ENCODE measurements at regions not wholly inside any gene's neighbourhood (a gene's known extent, or its start where the extent isn't known, plus 50 kb on each side); places are given as distances from the start of the nearest gene placed in this dataset.

DNA sequence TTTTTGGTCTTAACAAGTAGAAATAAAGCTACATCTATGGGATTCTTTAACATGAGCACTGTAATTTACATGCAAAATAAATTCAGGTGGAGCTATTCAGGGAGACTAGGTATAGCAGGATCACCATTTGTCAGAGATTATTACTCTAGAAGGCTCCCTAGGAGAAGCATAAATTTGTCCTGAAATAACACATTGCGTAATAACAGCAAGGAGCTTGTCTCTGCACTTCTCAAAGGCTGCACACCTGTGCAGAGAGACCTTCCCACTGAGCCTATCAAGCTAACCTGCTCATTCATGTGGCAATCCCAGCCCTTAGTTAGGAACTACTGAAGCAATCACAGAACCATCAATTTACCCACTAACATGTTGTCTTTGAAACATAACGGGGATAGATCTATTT lies 437.4 kb upstream of the MC4R start:
- H3K27me3 Mint-ChIP-seq (ENCODE audit: unreplicated experiment), result no peaks in the 10 kb centered on the region
- H3K36me3 Mint-ChIP-seq (ENCODE audit: low read depth, unreplicated experiment), result no peaks in the 10 kb centered on the region

GRCh38 chr18:60812921-60813320 lies 440.3 kb upstream of the MC4R start:
- Mint-ChIP-seq H3K27me3 (ENCODE audit: unreplicated experiment) (no peaks in the 10 kb centered on the region), H3K9me3 (ENCODE audit: unreplicated experiment) (no peaks in the 10 kb centered on the region), H3K4me3 (ENCODE audit: unreplicated experiment) (no peak overlapping the region), H3K4me1 (ENCODE audit: unreplicated experiment) (no peaks in the 10 kb centered on the region), H3K36me3 (ENCODE audit: low read depth, unreplicated experiment) (no peaks in the 10 kb centered on the region), H3K27ac (ENCODE audit: unreplicated experiment) (no peak overlapping the region)
- DNase-seq (ENCODE audit: low spot score), result no peak
- TF ChIP-seq, protein P1, sequence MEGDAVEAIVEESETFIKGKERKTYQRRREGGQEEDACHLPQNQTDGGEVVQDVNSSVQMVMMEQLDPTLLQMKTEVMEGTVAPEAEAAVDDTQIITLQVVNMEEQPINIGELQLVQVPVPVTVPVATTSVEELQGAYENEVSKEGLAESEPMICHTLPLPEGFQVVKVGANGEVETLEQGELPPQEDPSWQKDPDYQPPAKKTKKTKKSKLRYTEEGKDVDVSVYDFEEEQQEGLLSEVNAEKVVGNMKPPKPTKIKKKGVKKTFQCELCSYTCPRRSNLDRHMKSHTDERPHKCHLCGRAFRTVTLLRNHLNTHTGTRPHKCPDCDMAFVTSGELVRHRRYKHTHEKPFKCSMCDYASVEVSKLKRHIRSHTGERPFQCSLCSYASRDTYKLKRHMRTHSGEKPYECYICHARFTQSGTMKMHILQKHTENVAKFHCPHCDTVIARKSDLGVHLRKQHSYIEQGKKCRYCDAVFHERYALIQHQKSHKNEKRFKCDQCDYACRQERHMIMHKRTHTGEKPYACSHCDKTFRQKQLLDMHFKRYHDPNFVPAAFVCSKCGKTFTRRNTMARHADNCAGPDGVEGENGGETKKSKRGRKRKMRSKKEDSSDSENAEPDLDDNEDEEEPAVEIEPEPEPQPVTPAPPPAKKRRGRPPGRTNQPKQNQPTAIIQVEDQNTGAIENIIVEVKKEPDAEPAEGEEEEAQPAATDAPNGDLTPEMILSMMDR (IDR thresholded peaks at IDR 0.05; ENCODE audit: unreplicated experiment), result no peak

More for the DNA sequence above, 437.4 kb upstream of the MC4R start:
- DNase-seq (ENCODE audit: low spot score), result no peak
- Mint-ChIP-seq H3K9me3 (ENCODE audit: unreplicated experiment) (no peaks in the 10 kb centered on the region), H3K4me1 (ENCODE audit: unreplicated experiment) (peaks cover 4% of the 10 kb centered on the region), H3K27ac (ENCODE audit: unreplicated experiment) (no peak overlapping the region), H3K4me3 (ENCODE audit: unreplicated experiment) (no peak overlapping the region)
- TF ChIP-seq, protein P1 (IDR thresholded peaks at IDR 0.05; ENCODE audit: unreplicated experiment), result no peak

DNA sequence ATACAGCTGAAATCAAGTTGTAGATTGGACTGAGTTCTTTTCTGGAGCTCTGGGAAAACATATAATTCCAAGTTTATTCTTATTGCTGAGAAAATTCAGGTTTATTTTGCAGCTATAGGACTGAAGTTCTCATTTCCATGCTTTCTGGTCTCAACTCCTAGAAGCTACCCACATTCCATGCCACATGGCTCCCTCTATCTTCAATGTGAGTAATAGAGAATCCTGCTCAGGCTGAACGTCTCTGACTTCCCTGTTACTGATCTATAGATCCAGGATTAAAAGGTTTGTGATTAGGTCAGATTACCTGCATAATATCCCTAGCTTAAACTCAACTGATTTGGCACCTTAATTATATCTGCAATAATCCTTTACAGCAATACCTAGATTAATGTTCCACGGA lies 453.8 kb upstream of the MC4R start:
- Mint-ChIP-seq H3K9me3 (ENCODE audit: unreplicated experiment) (no peaks in the 10 kb centered on the region), H3K4me1 (ENCODE audit: unreplicated experiment) (no peaks in the 10 kb centered on the region), H3K36me3 (ENCODE audit: low read depth, unreplicated experiment) (no peaks in the 10 kb centered on the region), H3K27me3 (ENCODE audit: unreplicated experiment) (peaks cover under 1% of the 10 kb centered on the region), H3K27ac (ENCODE audit: unreplicated experiment) (no peak overlapping the region), H3K4me3 (ENCODE audit: unreplicated experiment) (no peak overlapping the region)
- no peak for DNase-seq (ENCODE audit: low spot score)
- TF ChIP-seq, protein P1 (IDR thresholded peaks at IDR 0.05; ENCODE audit: unreplicated experiment), result no peak

- Mint-ChIP-seq H3K27ac (ENCODE audit: unreplicated experiment) (no peak overlapping the region), H3K36me3 (ENCODE audit: low read depth, unreplicated experiment) (no peaks in the 10 kb centered on the region), H3K27me3 (ENCODE audit: unreplicated experiment) (no peaks in the 10 kb centered on the region), H3K9me3 (ENCODE audit: unreplicated experiment) (no peaks in the 10 kb centered on the region), H3K4me1 (ENCODE audit: unreplicated experiment) (no peaks in the 10 kb centered on the region), H3K4me3 (ENCODE audit: unreplicated experiment) (no peak overlapping the region)
- TF ChIP-seq, protein P1 (IDR thresholded peaks at IDR 0.05; ENCODE audit: unreplicated experiment), result no peak
- DNase-seq (ENCODE audit: low spot score), result no peak
These were observed 459.4 kb upstream of the MC4R start for GRCh38 chr18:60831971-60832370.

DNA sequence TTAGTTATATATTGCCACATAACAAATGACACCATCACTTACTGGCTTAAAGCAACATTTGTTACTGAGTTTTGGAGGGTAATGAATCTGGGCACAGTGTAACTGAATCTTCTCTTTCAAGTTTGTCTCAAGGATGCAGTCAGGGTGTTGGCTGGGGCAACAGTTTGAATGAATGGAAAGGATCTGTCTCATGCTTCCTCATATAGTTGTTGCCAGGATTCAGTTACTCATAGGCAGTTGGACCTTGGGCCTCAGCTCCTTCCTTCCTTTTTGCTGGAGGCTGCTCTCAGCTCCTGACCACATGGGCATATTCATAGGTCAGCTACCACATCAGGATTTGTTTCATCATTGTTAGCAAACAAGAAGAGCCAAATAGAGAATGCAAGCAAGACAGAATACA lies 466.1 kb upstream of the MC4R start:
- Mint-ChIP-seq H3K4me3 (ENCODE audit: unreplicated experiment) (no peak overlapping the region), H3K36me3 (ENCODE audit: low read depth, unreplicated experiment) (no peaks in the 10 kb centered on the region), H3K27ac (ENCODE audit: unreplicated experiment) (no peak overlapping the region), H3K4me1 (ENCODE audit: unreplicated experiment) (peaks cover 4% of the 10 kb centered on the region), H3K9me3 (ENCODE audit: unreplicated experiment) (no peaks in the 10 kb centered on the region), H3K27me3 (ENCODE audit: unreplicated experiment) (peaks cover 1% of the 10 kb centered on the region)
- no peak for DNase-seq (ENCODE audit: low spot score)
- TF ChIP-seq, protein P1 (IDR thresholded peaks at IDR 0.05; ENCODE audit: unreplicated experiment), result no peak

Measured in endothelial cell (in vitro differentiated cells).